SK-N-SH (cell line): ENCODE measurements at regions not wholly inside any gene's neighbourhood (a gene's known extent, or its start where the extent isn't known, plus 50 kb on each side); places are given as distances from the start of the nearest gene placed in this dataset.
"Not testable (repeated sequence)": the region's sequence is repeated elsewhere in the genome, so short reads cannot be mapped to it uniquely, and the experiment has no call there.

ENCODE experiments used
- CTCF ChIA-PET: fragments of 300-600, 350-600 bp; formaldehyde crosslinking; extraction: SDS; loops from one replicate; lab custom pipeline; 2021; lab: Yijun Ruan, JAX
- POLR2A ChIA-PET: fragments of 350-600 bp; sonication (Branson Sonifier 250); formaldehyde crosslinking; extraction: SDS; loops from one replicate; lab custom pipeline; 2020; ENCODE audit warnings: antibody characterized with exemption, inconsistent platforms; lab: Yijun Ruan, JAX
- DNase-seq: peaks from one replicate; pipeline ENCODE4 v3.0.0; 2012
- H2AFZ ChIP-seq: fragments of 200-600 bp; sonication (generic); 2 replicates; pipeline ENCODE4 v1.8.1; 2016; ENCODE audit warnings: antibody characterized with exemption, mild to moderate bottlenecking, low read depth
- H3F3A ChIP-seq: fragments of 200-600 bp; sonication (generic); replicated peaks from 2 replicates; pipeline ENCODE3; 2016; ENCODE audit warnings: antibody characterized with exemption, mild to moderate bottlenecking; ENCODE audit not compliant: insufficient read depth
- H3K27ac ChIP-seq, 2 experiments: fragments of 200-500 bp in 1 of 2; fragments of 200-600 bp in 1 of 2; sonication (Bioruptor generic) in 1 of 2; sonication (generic), shearing (Covaris generic) in 1 of 2; 2 replicates each; pipeline versions ENCODE4 v1.5.1 to v1.6.1; 2014 to 2016; ENCODE audit warnings: low read depth in 2 of 2, inconsistent platforms in 1 of 2, low read length in 1 of 2, mild to moderate bottlenecking in 1 of 2, mixed read lengths in 1 of 2
- H3K27me3 ChIP-seq: fragments of 200-600 bp; sonication (generic), shearing (Covaris generic); 2 replicates; pipeline ENCODE4 v1.6.1; 2016; ENCODE audit warnings: mixed run types; ENCODE audit not compliant: insufficient read depth
- H3K36me3 ChIP-seq, 2 experiments: fragments of 200-500 bp in 1 of 2; fragments of 200-600 bp in 1 of 2; sonication (Bioruptor generic) in 1 of 2; sonication (generic) in 1 of 2; replicated peaks in 1 of 2; 2 replicates each; pipeline versions ENCODE3 to v1.5.1; 2014 to 2016; ENCODE audit warnings: low read length in 1 of 2, mild to moderate bottlenecking in 1 of 2; ENCODE audit not compliant: insufficient read depth in 2 of 2, control insufficient read depth in 1 of 2
- H3K4me1 ChIP-seq, 2 experiments: fragments of 200-500 bp in 1 of 2; fragments of 200-600 bp in 1 of 2; sonication (Bioruptor generic) in 1 of 2; sonication (generic), shearing (Covaris generic) in 1 of 2; 2 replicates each; pipeline versions ENCODE4 v1.5.1 to v1.6.1; 2014 to 2016; ENCODE audit warnings: low read depth in 1 of 2, low read length in 1 of 2, mixed run types in 1 of 2; ENCODE audit not compliant: insufficient read depth in 2 of 2, control insufficient read depth in 1 of 2
- H3K4me2 ChIP-seq: fragments of 200-600 bp; sonication (generic), shearing (Covaris generic); 2 replicates; pipeline ENCODE4 v1.6.1; 2017; ENCODE audit warnings: mixed run types
- H3K4me3 ChIP-seq, 2 experiments: fragments of 200-500 bp in 1 of 2; fragments of 200-600 bp in 1 of 2; sonication (Bioruptor generic) in 1 of 2; sonication (generic), shearing (Covaris generic) in 1 of 2; 2 replicates each; pipeline versions ENCODE4 v1.5.1 to v1.8.1; 2014 to 2016; ENCODE audit warnings: low read depth in 2 of 2, inconsistent platforms in 1 of 2, low read length in 1 of 2, mild to moderate bottlenecking in 1 of 2, mixed read lengths in 1 of 2, moderate library complexity in 1 of 2
- H3K79me2 ChIP-seq: fragments of 200-600 bp; sonication (generic); 2 replicates; pipeline ENCODE4 v1.8.1; 2017; ENCODE audit warnings: mild to moderate bottlenecking; ENCODE audit not compliant: insufficient read depth
- H3K9ac ChIP-seq: fragments of 200-600 bp; sonication (generic); 2 replicates; pipeline ENCODE4 v1.6.1; 2017; ENCODE audit warnings: mixed run types
- H3K9me2 ChIP-seq: fragments of 200-600 bp; sonication (generic); 2 replicates; pipeline ENCODE4 v1.6.1; 2017; ENCODE audit warnings: mixed run types
- H3K9me3 ChIP-seq: fragments of 200-600 bp; sonication (generic); 2 replicates; pipeline ENCODE4 v1.6.1; 2017; ENCODE audit warnings: mixed run types, mild to moderate bottlenecking, moderate library complexity
- H4K20me1 ChIP-seq: fragments of 200-600 bp; sonication (generic); 2 replicates; pipeline ENCODE4 v1.6.1; 2017; ENCODE audit warnings: mild to moderate bottlenecking, mixed run types; ENCODE audit not compliant: insufficient read depth
- CHD2 ChIP-seq: fragments of 150-350 bp; IDR thresholded peaks from 2 replicates; pipeline ENCODE4 v1.6.1; 2018; ENCODE audit warnings: low read length; ENCODE audit not compliant: partially characterized antibody
- EP300 ChIP-seq, 2 experiments: IDR thresholded peaks; 2 replicates each; pipeline versions ENCODE4 v1.4.0 to v1.6.1; 2012; ENCODE audit warnings: borderline replicate concordance in 1 of 2, low read depth in 1 of 2, low read length in 1 of 2
- FOXJ3 ChIP-seq: sonication (generic); formaldehyde crosslinking; IDR thresholded peaks from 2 replicates; pipeline ENCODE4 v1.5.1; 2020; ENCODE audit warnings: mild to moderate bottlenecking, missing genetic modification reagents
- GABPA ChIP-seq: IDR thresholded peaks from 2 replicates; pipeline ENCODE4 v1.4.0; 2012; ENCODE audit warnings: low read depth, mild to moderate bottlenecking
- GATA2 ChIP-seq: sonication (generic); formaldehyde crosslinking; IDR thresholded peaks from 2 replicates; pipeline ENCODE4 v1.5.0; 2020; ENCODE audit warnings: mild to moderate bottlenecking, missing genetic modification reagents
- MEF2A ChIP-seq: IDR thresholded peaks from 2 replicates; pipeline ENCODE4 v1.4.0; 2012; ENCODE audit warnings: low read depth, borderline replicate concordance
- RFX5 ChIP-seq: IDR thresholded peaks from 2 replicates; pipeline ENCODE4 v1.6.1; 2012; ENCODE audit warnings: mild to moderate bottlenecking, improper control_type of control experiment, low read length
- RXRA ChIP-seq: IDR thresholded peaks from 2 replicates; pipeline ENCODE4 v1.4.0; 2012; ENCODE audit warnings: low read depth, mild to moderate bottlenecking, borderline replicate concordance
- SIN3A ChIP-seq: IDR thresholded peaks from 2 replicates; pipeline ENCODE4 v1.6.1; 2012; ENCODE audit warnings: low read depth, mild to moderate bottlenecking, low read length, moderate library complexity, borderline replicate concordance
- TCF12 ChIP-seq: IDR thresholded peaks from 2 replicates; pipeline ENCODE4 v1.4.0; 2012
- YY1 ChIP-seq: IDR thresholded peaks from 2 replicates; pipeline ENCODE4 v1.4.0; 2012; ENCODE audit warnings: low read depth, mild to moderate bottlenecking
- WGBS: methylation state at CpG from one replicate; pipeline ENCODE4 v1.1.6; 2017; ENCODE audit warnings: low lambda C conversion rate; 5-methylcytosine and 5-hydroxymethylcytosine counted together
- TF ChIP-seq, protein P1 (sequence below): fragments of 150-350 bp; IDR thresholded peaks from 2 replicates; pipeline ENCODE4 v1.6.1; 2017; ENCODE audit warnings: antibody characterized with exemption, low read length, low read depth, borderline replicate concordance
- TF ChIP-seq, protein P2 (sequence below): IDR thresholded peaks from 2 replicates; pipeline ENCODE4 v1.4.0; 2012; ENCODE audit warnings: low read depth, borderline replicate concordance
- TF ChIP-seq, protein P3 (sequence below): IDR thresholded peaks from 2 replicates; pipeline ENCODE4; 2012
- TF ChIP-seq, protein P4 (sequence below): IDR thresholded peaks from 2 replicates; pipeline ENCODE4 v1.4.0; 2012; ENCODE audit warnings: low read depth, borderline replicate concordance
- TF ChIP-seq, protein P5 (sequence below): fragments of 200-600 bp; sonication (generic); IDR thresholded peaks from 2 replicates; pipeline ENCODE4 v1.6.1; 2017; ENCODE audit warnings: antibody characterized with exemption, mild to moderate bottlenecking, moderate library complexity
- TF ChIP-seq, protein P6 (sequence below): IDR thresholded peaks from 2 replicates; pipeline ENCODE4 v1.6.1; 2012; ENCODE audit warnings: mild to moderate bottlenecking, low read depth, low read length, moderate library complexity

DNA sequence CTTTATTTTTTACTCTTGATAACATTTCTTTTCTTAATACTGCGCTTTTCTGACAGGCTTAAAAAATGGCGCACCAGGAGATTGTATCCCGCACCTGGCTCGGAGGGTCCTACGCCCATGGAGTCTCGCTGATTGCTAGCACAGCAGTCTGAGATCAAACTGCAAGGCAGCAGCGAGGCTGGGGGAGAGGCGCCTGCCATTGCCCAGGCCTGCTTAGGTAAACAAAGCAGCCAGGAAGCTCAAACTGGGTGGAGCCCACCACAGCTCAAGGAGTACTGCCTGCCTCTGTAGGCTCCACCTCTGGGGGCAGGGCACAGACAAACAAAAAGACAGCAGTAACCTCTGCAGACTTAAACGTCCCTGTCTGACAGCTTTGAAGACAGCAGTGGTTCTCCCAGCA is 264.2 kb upstream of the EYS start:
- H2AFZ ChIP-seq, CTCF ChIA-PET, H3K4me2 ChIP-seq, POLR2A ChIA-PET, H3K27me3 ChIP-seq, H3K9me2 ChIP-seq, H3F3A ChIP-seq, H3K79me2 ChIP-seq, H3K4me1 ChIP-seq, DNase-seq, H3K36me3 ChIP-seq, H4K20me1 ChIP-seq, H3K4me3 ChIP-seq, H3K27ac ChIP-seq, H3K9ac ChIP-seq, H3K9me3 ChIP-seq: not testable (repeated sequence)
- WGBS, result 61% methylated on average over 8 of the region's 9 CpGs

DNA sequence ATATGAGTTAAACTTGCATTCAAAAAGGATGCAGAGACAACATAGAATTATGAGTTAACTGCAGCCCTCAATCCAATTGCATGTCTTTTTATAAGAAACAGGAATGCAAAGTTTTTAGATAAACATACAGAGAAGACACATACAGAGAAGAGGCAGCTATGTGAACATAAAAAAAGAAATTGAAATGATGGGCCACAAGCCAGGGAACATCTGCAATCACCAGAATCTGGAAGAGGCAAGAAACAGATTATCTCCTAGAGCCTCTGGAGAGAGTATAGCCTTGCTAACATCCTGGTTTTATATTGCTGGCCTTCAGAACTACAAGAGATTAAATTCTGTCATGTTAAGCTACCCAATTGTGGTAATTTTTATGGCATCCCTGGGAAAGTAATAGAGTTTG is 257.2 kb upstream of the EYS start:
- Histone ChIP-seq H3K9ac (no peak overlapping the region), H2AFZ (no peak overlapping the region), H3K4me1 (no peaks in the 10 kb centered on the region), H3K9me3 (no peaks in the 10 kb centered on the region), H3F3A (no peaks in the 10 kb centered on the region), H3K36me3 (no peaks in the 10 kb centered on the region), H3K9me2 (no peaks in the 10 kb centered on the region), H3K4me3 (no peak overlapping the region), H3K27me3 (no peaks in the 10 kb centered on the region), H3K27ac (no peak overlapping the region), H3K4me2 (no peak overlapping the region), H4K20me1 (no peaks in the 10 kb centered on the region), H3K79me2 (no peaks in the 10 kb centered on the region)
- CTCF ChIA-PET, result no interaction called here
- no peak for DNase-seq
- TF ChIP-seq MEF2A, result no peak
- TF ChIP-seq GABPA, result no peak
- TF ChIP-seq TCF12, result no peak
- TF ChIP-seq GATA2 (CRISPR knock-in tag), result no peak
- TF ChIP-seq, protein P1, sequence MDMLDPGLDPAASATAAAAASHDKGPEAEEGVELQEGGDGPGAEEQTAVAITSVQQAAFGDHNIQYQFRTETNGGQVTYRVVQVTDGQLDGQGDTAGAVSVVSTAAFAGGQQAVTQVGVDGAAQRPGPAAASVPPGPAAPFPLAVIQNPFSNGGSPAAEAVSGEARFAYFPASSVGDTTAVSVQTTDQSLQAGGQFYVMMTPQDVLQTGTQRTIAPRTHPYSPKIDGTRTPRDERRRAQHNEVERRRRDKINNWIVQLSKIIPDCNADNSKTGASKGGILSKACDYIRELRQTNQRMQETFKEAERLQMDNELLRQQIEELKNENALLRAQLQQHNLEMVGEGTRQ, result no peak
- TF ChIP-seq, protein P2, sequence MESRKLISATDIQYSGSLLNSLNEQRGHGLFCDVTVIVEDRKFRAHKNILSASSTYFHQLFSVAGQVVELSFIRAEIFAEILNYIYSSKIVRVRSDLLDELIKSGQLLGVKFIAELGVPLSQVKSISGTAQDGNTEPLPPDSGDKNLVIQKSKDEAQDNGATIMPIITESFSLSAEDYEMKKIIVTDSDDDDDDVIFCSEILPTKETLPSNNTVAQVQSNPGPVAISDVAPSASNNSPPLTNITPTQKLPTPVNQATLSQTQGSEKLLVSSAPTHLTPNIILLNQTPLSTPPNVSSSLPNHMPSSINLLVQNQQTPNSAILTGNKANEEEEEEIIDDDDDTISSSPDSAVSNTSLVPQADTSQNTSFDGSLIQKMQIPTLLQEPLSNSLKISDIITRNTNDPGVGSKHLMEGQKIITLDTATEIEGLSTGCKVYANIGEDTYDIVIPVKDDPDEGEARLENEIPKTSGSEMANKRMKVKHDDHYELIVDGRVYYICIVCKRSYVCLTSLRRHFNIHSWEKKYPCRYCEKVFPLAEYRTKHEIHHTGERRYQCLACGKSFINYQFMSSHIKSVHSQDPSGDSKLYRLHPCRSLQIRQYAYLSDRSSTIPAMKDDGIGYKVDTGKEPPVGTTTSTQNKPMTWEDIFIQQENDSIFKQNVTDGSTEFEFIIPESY, result no peak
- TF ChIP-seq RFX5, result no peak
- TF ChIP-seq, protein P3, sequence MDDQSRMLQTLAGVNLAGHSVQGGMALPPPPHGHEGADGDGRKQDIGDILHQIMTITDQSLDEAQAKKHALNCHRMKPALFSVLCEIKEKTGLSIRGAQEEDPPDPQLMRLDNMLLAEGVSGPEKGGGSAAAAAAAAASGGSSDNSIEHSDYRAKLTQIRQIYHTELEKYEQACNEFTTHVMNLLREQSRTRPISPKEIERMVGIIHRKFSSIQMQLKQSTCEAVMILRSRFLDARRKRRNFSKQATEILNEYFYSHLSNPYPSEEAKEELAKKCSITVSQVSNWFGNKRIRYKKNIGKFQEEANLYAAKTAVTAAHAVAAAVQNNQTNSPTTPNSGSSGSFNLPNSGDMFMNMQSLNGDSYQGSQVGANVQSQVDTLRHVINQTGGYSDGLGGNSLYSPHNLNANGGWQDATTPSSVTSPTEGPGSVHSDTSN, result no peak
- TF ChIP-seq, protein P4, sequence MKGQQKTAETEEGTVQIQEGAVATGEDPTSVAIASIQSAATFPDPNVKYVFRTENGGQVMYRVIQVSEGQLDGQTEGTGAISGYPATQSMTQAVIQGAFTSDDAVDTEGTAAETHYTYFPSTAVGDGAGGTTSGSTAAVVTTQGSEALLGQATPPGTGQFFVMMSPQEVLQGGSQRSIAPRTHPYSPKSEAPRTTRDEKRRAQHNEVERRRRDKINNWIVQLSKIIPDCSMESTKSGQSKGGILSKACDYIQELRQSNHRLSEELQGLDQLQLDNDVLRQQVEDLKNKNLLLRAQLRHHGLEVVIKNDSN, result no peak
- TF ChIP-seq YY1, result no peak
- TF ChIP-seq CHD2, result no peak
- TF ChIP-seq RXRA, result no peak
- TF ChIP-seq SIN3A, result no peak
- TF ChIP-seq, protein P5, sequence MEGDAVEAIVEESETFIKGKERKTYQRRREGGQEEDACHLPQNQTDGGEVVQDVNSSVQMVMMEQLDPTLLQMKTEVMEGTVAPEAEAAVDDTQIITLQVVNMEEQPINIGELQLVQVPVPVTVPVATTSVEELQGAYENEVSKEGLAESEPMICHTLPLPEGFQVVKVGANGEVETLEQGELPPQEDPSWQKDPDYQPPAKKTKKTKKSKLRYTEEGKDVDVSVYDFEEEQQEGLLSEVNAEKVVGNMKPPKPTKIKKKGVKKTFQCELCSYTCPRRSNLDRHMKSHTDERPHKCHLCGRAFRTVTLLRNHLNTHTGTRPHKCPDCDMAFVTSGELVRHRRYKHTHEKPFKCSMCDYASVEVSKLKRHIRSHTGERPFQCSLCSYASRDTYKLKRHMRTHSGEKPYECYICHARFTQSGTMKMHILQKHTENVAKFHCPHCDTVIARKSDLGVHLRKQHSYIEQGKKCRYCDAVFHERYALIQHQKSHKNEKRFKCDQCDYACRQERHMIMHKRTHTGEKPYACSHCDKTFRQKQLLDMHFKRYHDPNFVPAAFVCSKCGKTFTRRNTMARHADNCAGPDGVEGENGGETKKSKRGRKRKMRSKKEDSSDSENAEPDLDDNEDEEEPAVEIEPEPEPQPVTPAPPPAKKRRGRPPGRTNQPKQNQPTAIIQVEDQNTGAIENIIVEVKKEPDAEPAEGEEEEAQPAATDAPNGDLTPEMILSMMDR, result no peak
- no peak for TF ChIP-seq EP300 (IDR thresholded peaks at IDR 0.05; ENCODE audit: borderline replicate concordance in 1 of 2, low read depth in 1 of 2, low read length in 1 of 2)
- TF ChIP-seq, protein P6, sequence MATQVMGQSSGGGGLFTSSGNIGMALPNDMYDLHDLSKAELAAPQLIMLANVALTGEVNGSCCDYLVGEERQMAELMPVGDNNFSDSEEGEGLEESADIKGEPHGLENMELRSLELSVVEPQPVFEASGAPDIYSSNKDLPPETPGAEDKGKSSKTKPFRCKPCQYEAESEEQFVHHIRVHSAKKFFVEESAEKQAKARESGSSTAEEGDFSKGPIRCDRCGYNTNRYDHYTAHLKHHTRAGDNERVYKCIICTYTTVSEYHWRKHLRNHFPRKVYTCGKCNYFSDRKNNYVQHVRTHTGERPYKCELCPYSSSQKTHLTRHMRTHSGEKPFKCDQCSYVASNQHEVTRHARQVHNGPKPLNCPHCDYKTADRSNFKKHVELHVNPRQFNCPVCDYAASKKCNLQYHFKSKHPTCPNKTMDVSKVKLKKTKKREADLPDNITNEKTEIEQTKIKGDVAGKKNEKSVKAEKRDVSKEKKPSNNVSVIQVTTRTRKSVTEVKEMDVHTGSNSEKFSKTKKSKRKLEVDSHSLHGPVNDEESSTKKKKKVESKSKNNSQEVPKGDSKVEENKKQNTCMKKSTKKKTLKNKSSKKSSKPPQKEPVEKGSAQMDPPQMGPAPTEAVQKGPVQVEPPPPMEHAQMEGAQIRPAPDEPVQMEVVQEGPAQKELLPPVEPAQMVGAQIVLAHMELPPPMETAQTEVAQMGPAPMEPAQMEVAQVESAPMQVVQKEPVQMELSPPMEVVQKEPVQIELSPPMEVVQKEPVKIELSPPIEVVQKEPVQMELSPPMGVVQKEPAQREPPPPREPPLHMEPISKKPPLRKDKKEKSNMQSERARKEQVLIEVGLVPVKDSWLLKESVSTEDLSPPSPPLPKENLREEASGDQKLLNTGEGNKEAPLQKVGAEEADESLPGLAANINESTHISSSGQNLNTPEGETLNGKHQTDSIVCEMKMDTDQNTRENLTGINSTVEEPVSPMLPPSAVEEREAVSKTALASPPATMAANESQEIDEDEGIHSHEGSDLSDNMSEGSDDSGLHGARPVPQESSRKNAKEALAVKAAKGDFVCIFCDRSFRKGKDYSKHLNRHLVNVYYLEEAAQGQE, result no peak
- no peak for TF ChIP-seq FOXJ3 (CRISPR knock-in tag)
- POLR2A ChIA-PET, result no interaction called here
